ENCODE measurements at regions not wholly inside any gene's neighbourhood (a gene's known extent, or its start where the extent isn't known, plus 50 kb on each side); places are given as distances from the start of the nearest gene placed in this dataset.

DNA sequence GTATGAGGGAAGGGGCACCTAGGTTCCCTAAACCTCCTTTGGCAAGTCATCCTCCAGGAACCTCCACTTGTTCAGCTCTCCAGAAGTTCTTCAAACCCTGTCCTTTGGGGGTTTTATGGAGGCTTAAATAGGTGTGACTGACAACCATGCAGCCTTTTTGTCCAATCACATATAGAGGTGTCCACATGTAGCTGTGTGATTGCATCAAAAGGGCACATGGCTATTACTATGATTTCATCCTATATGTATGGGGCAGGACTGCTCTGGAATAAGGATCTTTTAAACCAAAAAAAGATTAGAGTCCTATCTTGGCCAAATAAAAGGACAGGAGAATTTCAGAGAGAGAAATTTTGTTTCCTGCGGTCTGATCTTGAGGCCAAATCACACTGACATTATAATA, 453.2 kb upstream of the EPHA6 start:
- no peak overlapping the region for H3K4me3 ChIP-seq (ENCODE audit: low read depth, low read length)
- CTCF ChIA-PET, result no interaction called here
- no peak for TF ChIP-seq CTCF (IDR thresholded peaks at IDR 0.05; ENCODE audit: insufficient read depth, low read length, missing control alignments)
- DNase-seq (ENCODE audit: low read depth, low spot score), result no peak
- POLR2A ChIA-PET, result no interaction called here

- no peak for TF ChIP-seq CTCF (IDR thresholded peaks at IDR 0.05; ENCODE audit: insufficient read depth, low read length, missing control alignments)
- no peak overlapping the region for H3K4me3 ChIP-seq (ENCODE audit: low read depth, low read length)
- CTCF ChIA-PET, result no interaction called here
- POLR2A ChIA-PET, result no interaction called here
- no peak for DNase-seq (ENCODE audit: low read depth, low spot score)
Observed at GRCh38 chr3:96370637-96371036, 443.8 kb upstream of the EPHA6 start.

DNA sequence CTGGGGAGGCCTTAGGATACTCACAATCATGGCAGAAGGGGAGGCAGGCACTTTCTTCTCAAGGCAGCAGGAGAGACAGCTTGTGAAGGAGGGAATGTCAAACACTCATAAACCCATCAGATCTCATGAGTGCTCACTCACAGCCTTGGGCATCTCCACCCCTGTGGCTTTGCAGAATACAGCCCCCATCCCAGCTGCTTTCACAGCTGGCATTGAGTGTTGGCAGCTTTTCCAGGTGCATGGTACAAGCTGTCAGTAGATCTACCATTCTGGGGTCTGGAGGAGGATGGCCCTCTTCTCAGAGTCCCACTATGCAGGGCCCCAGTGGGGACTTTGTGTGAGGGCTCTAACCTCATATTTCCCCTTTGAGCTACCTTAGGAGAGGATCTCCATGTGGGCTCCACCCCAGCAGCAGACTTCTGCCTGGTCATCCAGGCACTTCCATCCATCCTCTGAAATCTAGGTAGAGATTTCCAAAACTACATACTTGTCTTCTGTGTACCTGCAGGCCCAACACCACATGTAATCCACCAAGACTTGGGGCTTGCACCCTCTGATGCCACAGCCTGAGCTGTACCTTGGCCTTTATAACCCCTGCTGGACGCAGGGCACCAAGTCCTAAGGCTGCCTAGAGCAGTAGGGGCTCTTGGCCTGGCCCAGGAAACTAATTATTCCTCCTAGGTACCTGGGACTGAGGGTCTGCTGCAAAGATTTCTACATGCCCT, 404.2 kb upstream of the EPHA6 start:
- no peak for TF ChIP-seq CTCF (IDR thresholded peaks at IDR 0.05; ENCODE audit: insufficient read depth, low read length, missing control alignments)
- H3K4me3 ChIP-seq (ENCODE audit: low read depth, low read length), result no peak overlapping the region
- ChIA-PET POLR2A (no interaction called here), CTCF (no interaction called here)
- DNase-seq (ENCODE audit: low read depth, low spot score), result no peak

DNA sequence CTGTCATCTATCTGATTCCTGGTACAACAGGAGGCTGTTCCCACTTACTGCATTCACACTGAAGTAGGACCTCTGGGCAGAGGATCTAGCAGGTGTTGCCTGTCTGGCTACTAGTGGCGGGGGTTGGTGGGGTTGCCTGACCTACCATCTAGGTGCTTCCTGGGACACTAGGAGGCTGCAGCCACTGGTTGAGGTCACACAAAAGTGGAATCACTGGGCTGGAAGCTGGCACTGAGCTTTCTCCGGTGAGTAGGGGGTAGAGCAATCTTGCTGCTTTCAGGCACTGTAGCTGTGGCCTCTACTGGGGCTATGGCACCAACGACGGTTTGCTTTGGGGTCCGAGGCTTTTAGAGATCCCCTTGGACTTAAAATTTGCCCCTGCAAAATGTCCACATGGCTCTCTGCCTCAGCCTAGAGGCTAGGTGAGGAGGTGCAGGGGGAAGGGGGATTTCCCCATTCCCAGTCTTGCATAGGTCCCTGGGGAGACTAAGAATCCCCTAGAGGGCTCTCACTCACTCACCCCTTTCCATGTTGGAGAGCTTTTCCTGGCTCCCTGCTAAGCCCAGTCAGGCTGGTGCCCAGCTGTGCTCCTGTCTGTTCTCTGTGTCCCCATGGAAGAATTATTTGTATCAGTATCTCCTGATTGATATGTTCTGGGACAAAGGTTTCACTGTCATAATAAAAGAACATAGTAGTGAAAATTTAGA, 397.7 kb upstream of the EPHA6 start:
- ChIA-PET POLR2A (no interaction called here), CTCF (no interaction called here)
- no peak for DNase-seq (ENCODE audit: low read depth, low spot score)
- no peak for TF ChIP-seq CTCF (IDR thresholded peaks at IDR 0.05; ENCODE audit: insufficient read depth, low read length, missing control alignments)
- no peak overlapping the region for H3K4me3 ChIP-seq (ENCODE audit: low read depth, low read length)

- ChIA-PET CTCF (no interaction called here), POLR2A (no interaction called here)
- DNase-seq (ENCODE audit: low read depth, low spot score), result no peak
- TF ChIP-seq CTCF (IDR thresholded peaks at IDR 0.05; ENCODE audit: insufficient read depth, low read length, missing control alignments), result no peak
- no peak overlapping the region for H3K4me3 ChIP-seq (ENCODE audit: low read depth, low read length)
Observed at GRCh38 chr3:96428097-96428496, 386.3 kb upstream of the EPHA6 start.

GRCh38 chr3:96430079-96430478, 384.3 kb upstream of the EPHA6 start:
- TF ChIP-seq CTCF (IDR thresholded peaks at IDR 0.05; ENCODE audit: insufficient read depth, low read length, missing control alignments), result no peak
- ChIA-PET CTCF (no interaction called here), POLR2A (no interaction called here)
- DNase-seq (ENCODE audit: low read depth, low spot score), result no peak
- H3K4me3 ChIP-seq (ENCODE audit: low read depth, low read length), result no peak overlapping the region
